ENCODE measurements at regions not wholly inside any gene's neighbourhood (a gene's known extent, or its start where the extent isn't known, plus 50 kb on each side); places are given as distances from the start of the nearest gene placed in this dataset.

- DNase-seq (ENCODE audit: low spot score) (no peak), ATAC-seq (ENCODE audit: insufficient number of reproducible peaks, low FRiP score, low read depth) (no peak)
- Histone ChIP-seq H3K36me3 (no peaks in the 10 kb centered on the region), H3K9me3 (no peaks in the 10 kb centered on the region), H3K4me3 (no peak overlapping the region), H3K27ac (no peak overlapping the region), H3K27me3 (replicated peaks; ENCODE audit: insufficient read depth) (no peaks in the 10 kb centered on the region), H3K4me1 (ENCODE audit: control insufficient read depth in 1 of 2, low read depth in 2 of 2) (no peaks in the 10 kb centered on the region)
- no peak for TF ChIP-seq CTCF (IDR thresholded peaks at IDR 0.05)
Observed at GRCh38 chr2:5913711-5914395, 221.7 kb downstream of the SOX11 start.

- no peak for TF ChIP-seq CTCF (IDR thresholded peaks at IDR 0.05)
- Histone ChIP-seq H3K27me3 (replicated peaks; ENCODE audit: insufficient read depth) (no peaks in the 10 kb centered on the region), H3K4me1 (ENCODE audit: control insufficient read depth in 1 of 2, low read depth in 2 of 2) (no peaks in the 10 kb centered on the region), H3K4me3 (no peak overlapping the region), H3K9me3 (no peaks in the 10 kb centered on the region), H3K36me3 (no peaks in the 10 kb centered on the region), H3K27ac (peak overlapping the region in 1 of 2 donors; percentile 45)
- ATAC-seq (ENCODE audit: insufficient number of reproducible peaks, low FRiP score, low read depth): peak; percentile 53
- no peak for DNase-seq (ENCODE audit: low spot score)
Observed at GRCh38 chr2:5914811-5915611, 222.8 kb downstream of the SOX11 start.

GRCh38 chr2:5915881-5916310 is 223.7 kb downstream of the SOX11 start:
- H3K4me1 ChIP-seq (ENCODE audit: control insufficient read depth in 1 of 2, low read depth in 2 of 2): no peaks in the 10 kb centered on the region
- H3K27ac ChIP-seq: no peak overlapping the region
- no peaks in the 10 kb centered on the region for H3K9me3 ChIP-seq
- no peaks in the 10 kb centered on the region for H3K27me3 ChIP-seq (replicated peaks; ENCODE audit: insufficient read depth)
- H3K4me3 ChIP-seq: no peak overlapping the region
- no peak for TF ChIP-seq CTCF (IDR thresholded peaks at IDR 0.05)
- DNase-seq (ENCODE audit: low spot score): no peak
- no peaks in the 10 kb centered on the region for H3K36me3 ChIP-seq
- no peak for ATAC-seq (ENCODE audit: insufficient number of reproducible peaks, low FRiP score, low read depth)

DNA sequence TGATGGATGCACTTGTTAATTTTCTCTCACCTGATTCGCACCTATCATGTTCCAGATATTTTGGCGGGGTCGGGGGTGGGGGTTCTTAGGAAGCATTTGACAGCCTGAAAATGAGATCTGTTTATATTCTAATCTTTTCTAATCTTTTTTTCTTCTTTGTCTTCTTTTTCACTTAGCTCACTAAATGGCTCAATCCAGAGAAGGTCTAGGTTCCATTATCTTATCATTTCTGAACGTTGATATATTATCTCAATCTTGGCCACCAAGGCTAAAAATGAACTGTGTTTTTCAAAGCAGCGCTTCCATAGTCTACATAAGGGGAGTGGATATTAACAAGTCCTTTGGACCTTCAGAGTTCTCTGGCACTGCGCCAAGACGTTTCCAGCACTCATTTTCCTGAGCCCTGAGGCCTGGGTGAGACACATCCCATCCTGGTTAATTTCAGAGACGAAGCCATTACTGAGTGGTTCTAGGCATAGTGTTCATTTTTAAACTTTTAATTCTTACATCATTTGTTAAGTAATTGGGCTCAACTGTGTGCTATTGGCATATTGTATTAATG is 229.0 kb downstream of the SOX11 start:
- no peak for TF ChIP-seq CTCF (IDR thresholded peaks at IDR 0.05)
- no peak overlapping the region for H3K4me3 ChIP-seq
- no peaks in the 10 kb centered on the region for H3K36me3 ChIP-seq
- no peaks in the 10 kb centered on the region for H3K4me1 ChIP-seq (ENCODE audit: control insufficient read depth in 1 of 2, low read depth in 2 of 2)
- H3K9me3 ChIP-seq: no peaks in the 10 kb centered on the region
- DNase-seq (ENCODE audit: low spot score) (no peak), ATAC-seq (ENCODE audit: insufficient number of reproducible peaks, low FRiP score, low read depth) (no peak)
- no peak overlapping the region for H3K27ac ChIP-seq
- no peaks in the 10 kb centered on the region for H3K27me3 ChIP-seq (replicated peaks; ENCODE audit: insufficient read depth)
